AG10803 (cell line): ENCODE measurements at regions not wholly inside any gene's neighbourhood (a gene's known extent, or its start where the extent isn't known, plus 50 kb on each side); places are given as distances from the start of the nearest gene placed in this dataset.
"Not testable (repeated sequence)": the region's sequence is repeated elsewhere in the genome, so short reads cannot be mapped to it uniquely, and the experiment has no call there.

ENCODE experiments used
- DNase-seq: peaks from one replicate; pipeline ENCODE4 v3.0.0; 2010; ENCODE audit warnings: low read depth
- H3K4me3 ChIP-seq: 2 replicates; pipeline ENCODE4 v1.5.1; 2011; ENCODE audit warnings: mild to moderate bottlenecking, low read length, control low read depth
- TF ChIP-seq, protein P1 (sequence below): conservative IDR thresholded peaks from 2 replicates; pipeline ENCODE4 v1.5.1; 2011; ENCODE audit warnings: mild to moderate bottlenecking, low read length, control low read depth, inconsistent platforms

DNA sequence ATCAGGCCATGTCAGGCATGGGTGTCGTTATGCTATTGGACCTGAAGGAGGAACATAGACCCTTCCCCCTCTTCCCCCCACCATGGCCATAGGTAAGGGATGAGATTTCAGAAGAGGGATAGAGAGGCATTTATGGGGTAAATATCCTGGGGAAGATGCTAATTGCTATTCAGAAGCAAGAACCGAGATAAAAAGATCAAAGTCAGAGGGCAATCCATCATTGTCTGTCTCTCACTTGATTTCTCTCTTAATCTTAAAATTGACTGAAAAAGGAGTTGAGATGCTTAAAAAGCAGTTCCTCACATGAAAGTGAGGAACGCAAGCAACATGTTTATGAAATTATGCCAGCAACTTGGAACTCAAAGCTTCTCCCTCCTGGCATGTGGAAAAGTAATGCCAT, 212.0 kb downstream of the RPAP3 start:
- TF ChIP-seq, protein P1, sequence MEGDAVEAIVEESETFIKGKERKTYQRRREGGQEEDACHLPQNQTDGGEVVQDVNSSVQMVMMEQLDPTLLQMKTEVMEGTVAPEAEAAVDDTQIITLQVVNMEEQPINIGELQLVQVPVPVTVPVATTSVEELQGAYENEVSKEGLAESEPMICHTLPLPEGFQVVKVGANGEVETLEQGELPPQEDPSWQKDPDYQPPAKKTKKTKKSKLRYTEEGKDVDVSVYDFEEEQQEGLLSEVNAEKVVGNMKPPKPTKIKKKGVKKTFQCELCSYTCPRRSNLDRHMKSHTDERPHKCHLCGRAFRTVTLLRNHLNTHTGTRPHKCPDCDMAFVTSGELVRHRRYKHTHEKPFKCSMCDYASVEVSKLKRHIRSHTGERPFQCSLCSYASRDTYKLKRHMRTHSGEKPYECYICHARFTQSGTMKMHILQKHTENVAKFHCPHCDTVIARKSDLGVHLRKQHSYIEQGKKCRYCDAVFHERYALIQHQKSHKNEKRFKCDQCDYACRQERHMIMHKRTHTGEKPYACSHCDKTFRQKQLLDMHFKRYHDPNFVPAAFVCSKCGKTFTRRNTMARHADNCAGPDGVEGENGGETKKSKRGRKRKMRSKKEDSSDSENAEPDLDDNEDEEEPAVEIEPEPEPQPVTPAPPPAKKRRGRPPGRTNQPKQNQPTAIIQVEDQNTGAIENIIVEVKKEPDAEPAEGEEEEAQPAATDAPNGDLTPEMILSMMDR = no peak
- no peak overlapping the region for H3K4me3 ChIP-seq
- DNase-seq = no peak

DNA sequence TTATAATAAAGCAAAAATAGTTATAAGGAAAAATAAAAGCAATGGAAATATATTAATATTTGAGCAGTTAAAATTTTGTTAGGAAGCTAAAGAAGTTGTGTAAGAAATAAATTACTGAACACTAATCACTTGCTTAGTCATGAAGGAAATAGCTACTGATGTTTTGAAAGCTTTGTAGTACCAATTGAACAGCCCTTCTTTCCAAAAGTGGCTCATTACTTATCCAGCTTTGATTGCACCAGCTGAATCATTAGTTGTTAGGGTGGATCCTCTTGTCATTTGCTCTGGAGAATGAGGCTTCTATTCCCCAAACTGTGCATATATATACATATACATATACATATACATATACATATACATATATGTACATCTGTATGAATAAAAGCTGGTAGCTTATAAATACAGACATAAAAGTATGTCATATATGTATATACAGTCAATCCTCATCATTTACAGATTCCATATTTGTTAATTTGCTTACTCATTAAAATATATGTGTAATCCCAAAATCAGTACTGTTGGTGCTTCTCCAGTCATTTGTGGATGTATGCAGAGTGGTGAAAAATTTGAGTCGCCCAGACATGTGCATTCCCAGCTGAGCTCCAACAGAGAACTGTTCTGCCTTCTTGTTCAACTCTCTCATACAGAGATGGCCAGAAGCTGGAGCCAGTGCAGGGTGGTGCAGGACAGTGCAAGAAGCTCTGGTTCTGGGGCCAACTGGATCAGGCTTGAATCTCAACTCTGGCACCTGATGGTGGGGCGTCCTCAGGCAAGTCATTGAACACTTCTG, 214.1 kb downstream of the RPAP3 start:
- TF ChIP-seq, protein P1 = no peak
- DNase-seq = peak; percentile 23
- no peak overlapping the region for H3K4me3 ChIP-seq

DNA sequence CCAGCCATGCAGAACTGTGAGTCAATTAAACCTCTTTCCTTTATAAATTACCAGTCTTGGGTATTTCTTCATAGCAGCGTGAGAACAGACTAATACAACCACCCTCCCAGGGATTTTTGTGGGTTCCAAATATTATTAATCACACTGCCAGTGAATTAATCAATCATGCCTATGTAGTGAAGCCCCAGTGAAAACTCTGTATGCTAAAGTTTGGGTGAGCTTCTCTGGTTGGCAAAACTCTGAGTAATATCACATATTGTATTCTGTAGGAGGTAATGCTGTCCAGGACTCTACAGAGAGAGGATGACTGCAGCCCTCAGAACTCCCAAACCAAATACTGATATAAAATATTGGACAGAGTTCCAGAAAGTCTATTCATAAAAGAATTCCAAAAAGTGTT, 216.9 kb downstream of the RPAP3 start:
- no peak overlapping the region for H3K4me3 ChIP-seq
- TF ChIP-seq, protein P1 = no peak
- DNase-seq = peak; percentile 13

DNA sequence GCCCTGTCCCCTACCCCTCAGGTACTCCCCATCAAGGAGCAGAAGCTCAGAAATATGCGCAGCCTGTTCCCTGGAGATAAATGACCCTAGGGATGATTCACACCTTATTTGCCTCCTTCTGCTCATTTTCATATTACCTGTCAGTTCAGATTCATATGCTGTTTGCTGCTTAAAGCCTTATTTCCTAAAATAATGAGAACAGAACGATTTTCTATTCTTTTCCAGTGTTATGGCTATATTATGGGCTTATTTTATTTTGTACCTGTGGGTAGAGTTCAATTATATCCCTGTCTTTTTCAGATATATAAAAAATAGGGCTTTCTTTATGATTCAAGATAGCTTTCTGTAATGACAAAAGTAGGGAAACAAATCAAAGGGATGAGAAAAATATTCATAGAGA, 224.8 kb downstream of the RPAP3 start:
- H3K4me3 ChIP-seq = no peak overlapping the region
- DNase-seq = no peak
- TF ChIP-seq, protein P1 = no peak

DNA sequence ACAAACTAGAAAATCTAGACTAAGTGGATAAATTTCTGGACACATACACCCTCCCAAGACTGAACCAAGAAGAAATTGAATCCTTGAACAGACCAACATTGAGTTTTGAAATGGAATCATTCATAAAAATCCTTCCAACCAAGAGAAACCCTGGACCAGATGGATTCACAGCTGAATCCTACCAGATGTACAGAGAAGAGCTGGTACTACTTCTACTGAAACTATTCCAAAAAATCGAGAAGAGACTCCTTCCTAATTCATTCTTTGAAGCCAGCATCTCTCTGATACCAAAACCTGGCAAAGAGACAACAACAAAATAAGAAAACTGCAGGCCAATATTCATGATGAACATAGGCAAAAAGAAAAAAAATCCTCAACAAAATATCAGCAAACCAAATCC, 227.4 kb downstream of the RPAP3 start:
- no peak for DNase-seq
- H3K4me3 ChIP-seq = no peak overlapping the region
- TF ChIP-seq, protein P1 = no peak

DNA sequence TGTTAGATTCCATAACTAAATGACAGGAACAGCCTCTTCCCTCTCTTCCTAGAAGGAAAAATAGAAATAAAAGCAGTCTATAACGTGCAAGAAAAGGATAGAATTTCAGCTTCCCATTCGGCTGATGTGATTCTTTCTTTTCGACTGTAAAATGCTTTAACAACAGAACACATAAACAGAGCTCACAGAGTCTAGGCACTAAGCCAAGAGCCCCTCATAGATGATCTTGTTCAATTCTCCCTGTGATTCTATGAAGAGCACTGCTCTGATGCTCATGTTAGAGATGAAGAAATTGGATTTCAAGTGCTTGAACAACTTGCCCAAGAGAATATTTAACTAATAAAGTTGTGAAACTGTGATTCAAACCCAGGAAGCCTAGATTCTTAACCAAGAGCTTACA, 232.7 kb downstream of the RPAP3 start:
- DNase-seq = no peak
- no peak overlapping the region for H3K4me3 ChIP-seq
- TF ChIP-seq, protein P1 = no peak

DNA sequence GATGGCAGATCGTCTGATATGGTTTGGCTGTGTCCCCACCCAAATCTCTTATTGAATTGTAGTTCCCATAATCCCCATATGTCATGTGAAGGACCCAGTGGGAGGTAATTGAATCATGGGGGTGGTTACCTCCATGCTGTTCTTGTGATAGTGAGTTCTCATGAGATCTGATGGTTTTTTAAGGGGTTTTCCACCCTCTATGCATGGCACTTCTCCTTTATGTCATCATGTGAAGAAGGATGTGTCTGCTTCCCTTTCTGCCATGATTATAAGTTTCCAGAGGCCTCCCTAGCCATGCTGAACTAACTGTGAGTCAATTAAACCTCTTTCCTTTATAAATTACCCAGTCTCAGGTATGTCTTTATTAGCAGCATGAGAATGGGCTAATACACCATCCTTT, 235.5 kb downstream of the RPAP3 start:
- H3K4me3 ChIP-seq, DNase-seq: not testable (repeated sequence)

DNA sequence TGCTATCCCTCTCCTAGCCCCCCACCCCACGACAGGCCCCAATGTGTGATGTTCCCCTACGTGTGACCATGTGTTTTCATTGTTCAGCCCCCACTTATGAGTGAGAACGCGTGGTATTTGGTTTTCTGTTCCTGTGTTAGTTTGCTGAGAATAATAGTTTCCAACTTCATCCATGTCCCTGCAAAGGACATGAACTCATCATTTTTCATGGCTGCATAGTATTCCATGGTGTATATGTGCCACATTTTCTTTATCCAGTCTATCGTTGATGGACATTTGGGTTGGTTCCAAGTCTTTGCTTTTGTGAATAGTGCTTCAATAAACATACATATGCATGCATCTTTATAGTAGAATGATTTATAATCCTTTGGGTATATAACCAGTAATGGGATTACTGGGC, 241.9 kb downstream of the RPAP3 start:
- H3K4me3 ChIP-seq, DNase-seq: not testable (repeated sequence)
